Spinal cord (tissue), 9 donors: ENCODE measurements at regions not wholly inside any gene's neighbourhood (a gene's known extent, or its start where the extent isn't known, plus 50 kb on each side); places are given as distances from the start of the nearest gene placed in this dataset.
"Not testable (repeated sequence)": the region's sequence is repeated elsewhere in the genome, so short reads cannot be mapped to it uniquely, and the experiment has no call there.

Source experiments
- DNase-seq, 6 donors: peaks; one replicate each; pipeline versions ENCODE4 v3.0.0 to v3.0.0-alpha.2; 2013 to 2015; ENCODE audit warnings: low spot score in 6 of 6, low read depth in 4 of 6
- H3K27ac ChIP-seq: one replicate; pipeline ENCODE4 v1.5.1; 2013; ENCODE audit warnings: low read depth, low read length, control low read depth
- H3K27me3 ChIP-seq: one replicate; pipeline ENCODE4 v1.6.1; 2013; ENCODE audit warnings: low read length; ENCODE audit not compliant: control insufficient read depth, insufficient read depth
- H3K36me3 ChIP-seq: one replicate; pipeline ENCODE4 v1.6.1; 2013; ENCODE audit warnings: low read length; ENCODE audit not compliant: control insufficient read depth, insufficient read depth
- H3K4me1 ChIP-seq: one replicate; pipeline ENCODE4 v1.6.1; 2013; ENCODE audit warnings: low read length; ENCODE audit not compliant: control insufficient read depth, insufficient read depth
- H3K4me3 ChIP-seq: one replicate; pipeline ENCODE4 v1.5.1; 2013; ENCODE audit warnings: low read depth, low read length, control low read depth
- H3K9me3 ChIP-seq: one replicate; pipeline ENCODE4 v1.6.1; 2013; ENCODE audit warnings: low read length; ENCODE audit not compliant: control insufficient read depth, insufficient read depth
- WGBS: methylation state at CpG from one replicate; pipeline ENCODE4 v1.1.5; 2013; ENCODE audit warnings: missing lambda C conversion rate; ENCODE audit not compliant: insufficient coverage; 5-methylcytosine and 5-hydroxymethylcytosine counted together
- donor health status: healthy.

DNA sequence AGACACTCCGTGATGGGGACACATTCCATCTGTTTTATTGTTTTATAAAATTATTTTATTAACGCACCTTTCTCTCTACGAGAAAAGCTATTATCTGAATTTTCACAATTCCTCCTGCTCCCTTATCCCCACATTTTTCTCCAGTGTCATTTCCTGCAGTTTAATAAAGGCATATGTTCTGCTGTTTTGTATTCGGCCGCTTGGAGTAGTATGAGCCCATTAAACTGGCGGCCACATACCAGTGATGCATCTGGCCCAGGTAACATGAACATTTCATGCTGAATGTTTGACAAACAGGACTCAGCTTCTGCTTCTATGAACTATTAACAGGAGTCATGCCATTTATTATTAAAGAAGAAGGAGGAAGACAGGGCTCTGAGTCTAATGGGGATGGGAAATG is 511.0 kb downstream of the TMEM121 start:
- H3K27me3 ChIP-seq, result no peaks in the 10 kb centered on the region
- H3K4me3 ChIP-seq, result no peak overlapping the region
- H3K36me3 ChIP-seq, result no peaks in the 10 kb centered on the region
- no peak overlapping the region for H3K27ac ChIP-seq
- no peaks in the 10 kb centered on the region for H3K4me1 ChIP-seq
- no peak for DNase-seq
- WGBS, result 90% methylated on average over 2 of the region's 6 CpGs
- H3K9me3 ChIP-seq, result peaks cover 6% of the 10 kb centered on the region

DNA sequence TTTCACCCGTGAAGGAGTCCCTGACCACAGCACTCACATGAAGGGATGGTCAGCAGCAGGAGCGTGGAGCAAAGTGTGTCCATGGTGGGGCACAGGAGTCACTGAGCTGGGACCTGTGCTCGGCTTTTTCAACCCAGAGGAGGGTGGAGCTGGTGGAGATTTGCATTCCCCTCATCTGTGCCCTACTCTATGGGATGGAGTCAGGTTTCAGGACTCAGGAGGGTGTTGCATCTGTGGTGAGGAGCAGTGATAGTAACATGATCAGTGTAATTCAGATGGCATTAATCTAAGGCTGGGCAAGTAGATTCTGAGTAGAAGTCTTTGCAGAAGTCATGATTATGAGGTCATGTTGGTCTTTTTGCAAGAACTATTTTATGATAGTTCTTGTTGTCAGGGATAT is 511.9 kb downstream of the TMEM121 start:
- no peaks in the 10 kb centered on the region for H3K36me3 ChIP-seq
- H3K27ac ChIP-seq, result no peak overlapping the region
- peaks cover 6% of the 10 kb centered on the region for H3K9me3 ChIP-seq
- no peaks in the 10 kb centered on the region for H3K27me3 ChIP-seq
- no peak overlapping the region for H3K4me3 ChIP-seq
- WGBS, result 40% methylated on average over 3 of the region's 3 CpGs
- DNase-seq, result no peak
- H3K4me1 ChIP-seq, result no peaks in the 10 kb centered on the region

DNA sequence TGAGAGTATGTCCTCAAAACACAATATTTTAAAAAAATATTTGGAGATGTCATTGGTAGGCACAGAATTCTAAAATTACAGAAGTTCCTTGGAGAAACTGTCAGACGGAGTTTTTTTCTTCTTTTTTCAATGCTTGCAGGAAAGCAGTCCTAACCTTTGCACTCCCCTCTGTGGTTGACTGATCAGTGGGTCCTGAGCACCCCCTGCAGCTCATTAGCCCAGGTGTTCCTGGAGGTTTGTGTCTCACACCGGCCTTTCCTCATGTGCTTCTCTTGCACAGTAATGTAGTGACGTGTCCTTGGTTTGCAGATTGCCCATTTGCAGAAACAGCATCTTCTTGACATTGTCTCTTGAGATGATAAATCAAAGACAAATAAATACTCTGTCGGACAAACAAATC is 513.0 kb downstream of the TMEM121 start:
- Histone ChIP-seq H3K4me3 (no peak overlapping the region), H3K9me3 (peaks cover 5% of the 10 kb centered on the region), H3K27ac (no peak overlapping the region), H3K4me1 (no peaks in the 10 kb centered on the region), H3K36me3 (no peaks in the 10 kb centered on the region), H3K27me3 (no peaks in the 10 kb centered on the region)
- 58% methylated on average over 3 of the region's 4 CpGs for WGBS
- DNase-seq, result no peak

DNA sequence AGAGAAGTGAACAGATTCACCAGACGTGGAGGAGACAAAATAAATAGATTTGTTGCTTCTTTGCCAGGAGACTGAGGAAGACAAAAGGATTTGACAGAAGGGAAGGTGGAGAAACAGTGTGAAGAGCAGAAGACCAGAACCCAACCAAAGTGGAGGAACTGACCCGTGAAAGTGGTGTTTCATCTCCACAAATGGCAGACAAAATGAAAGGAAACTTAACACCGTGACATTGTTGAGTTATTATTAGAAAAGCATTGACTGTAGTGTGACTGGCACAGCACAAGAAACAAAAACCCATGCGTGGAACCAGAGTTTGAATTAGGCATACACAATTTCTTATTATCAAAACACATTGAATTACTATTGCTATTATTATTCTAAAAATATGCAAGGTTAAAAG is 518.1 kb downstream of the TMEM121 start:
- no peak overlapping the region for H3K27ac ChIP-seq
- no peaks in the 10 kb centered on the region for H3K27me3 ChIP-seq
- DNase-seq, result no peak
- H3K36me3 ChIP-seq, result no peaks in the 10 kb centered on the region
- 45% methylated on average over 2 of the region's 4 CpGs for WGBS
- no peak overlapping the region for H3K4me3 ChIP-seq
- H3K9me3 ChIP-seq, result peaks cover 3% of the 10 kb centered on the region
- H3K4me1 ChIP-seq, result no peaks in the 10 kb centered on the region

DNA sequence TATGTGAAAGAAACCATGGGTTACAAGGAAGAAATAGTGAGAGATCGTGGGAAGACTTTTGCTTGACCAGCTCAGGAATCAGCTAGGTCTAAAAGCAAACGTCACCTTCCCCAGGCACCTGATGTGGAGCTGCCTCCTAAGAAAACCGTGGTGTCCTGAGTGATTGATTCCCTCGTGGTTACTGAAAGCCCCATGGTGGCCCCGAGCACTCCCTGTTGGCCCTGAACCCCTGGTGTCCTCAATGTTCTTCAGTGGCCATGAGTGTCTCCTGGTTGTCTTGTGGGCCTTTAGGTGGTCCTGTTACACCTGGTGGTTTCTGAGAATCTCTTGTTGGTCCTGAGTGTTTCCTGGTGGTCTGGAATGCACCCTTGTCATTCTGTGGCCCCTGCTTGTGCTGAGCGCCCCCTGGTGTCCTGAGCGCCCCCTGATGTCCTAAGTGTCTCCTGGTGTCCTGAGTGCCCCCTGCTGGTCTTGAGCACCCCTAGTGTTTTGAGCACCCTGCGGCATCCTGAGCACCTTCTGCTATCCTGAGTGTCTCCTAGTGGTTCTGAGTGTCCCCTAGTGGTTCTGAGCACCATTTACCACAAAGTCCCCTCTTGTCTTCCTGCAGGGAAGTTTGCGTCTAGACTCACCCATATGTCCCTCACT is 518.7 kb downstream of the TMEM121 start:
- H3K27ac ChIP-seq, result no peak overlapping the region
- no peak for DNase-seq
- no peaks in the 10 kb centered on the region for H3K27me3 ChIP-seq
- no peaks in the 10 kb centered on the region for H3K4me1 ChIP-seq
- H3K9me3 ChIP-seq, result peaks cover 3% of the 10 kb centered on the region
- H3K36me3 ChIP-seq, result no peaks in the 10 kb centered on the region
- WGBS, result 47% methylated on average over 8 of the region's 9 CpGs
- H3K4me3 ChIP-seq, result no peak overlapping the region

DNA sequence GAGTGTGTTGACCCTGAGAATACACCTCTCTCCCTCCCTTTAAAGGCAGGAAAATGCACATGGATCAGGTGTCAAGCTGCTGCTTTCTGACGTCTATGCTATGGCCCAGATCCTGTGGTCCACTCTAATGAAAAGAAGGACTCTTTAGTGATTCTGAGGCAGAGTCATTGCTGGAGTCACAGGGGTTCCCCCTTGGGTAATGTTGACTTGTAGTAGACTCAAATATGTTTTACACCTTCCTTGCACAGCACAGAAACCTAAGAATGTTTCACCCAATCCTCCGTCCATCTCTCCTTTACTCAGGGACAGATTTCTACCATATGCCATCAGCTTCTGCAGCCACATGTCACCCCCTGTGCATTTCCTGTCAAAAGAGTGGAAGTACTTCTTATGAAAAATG is 525.4 kb downstream of the TMEM121 start:
- Histone ChIP-seq H3K27me3 (no peaks in the 10 kb centered on the region), H3K27ac (no peak overlapping the region), H3K4me1 (no peaks in the 10 kb centered on the region), H3K4me3 (no peak overlapping the region), H3K36me3 (no peaks in the 10 kb centered on the region), H3K9me3 (peaks cover 9% of the 10 kb centered on the region)
- DNase-seq, result no peak
- WGBS, result no CpG with 5 or more reads among the region's 2 CpGs

DNA sequence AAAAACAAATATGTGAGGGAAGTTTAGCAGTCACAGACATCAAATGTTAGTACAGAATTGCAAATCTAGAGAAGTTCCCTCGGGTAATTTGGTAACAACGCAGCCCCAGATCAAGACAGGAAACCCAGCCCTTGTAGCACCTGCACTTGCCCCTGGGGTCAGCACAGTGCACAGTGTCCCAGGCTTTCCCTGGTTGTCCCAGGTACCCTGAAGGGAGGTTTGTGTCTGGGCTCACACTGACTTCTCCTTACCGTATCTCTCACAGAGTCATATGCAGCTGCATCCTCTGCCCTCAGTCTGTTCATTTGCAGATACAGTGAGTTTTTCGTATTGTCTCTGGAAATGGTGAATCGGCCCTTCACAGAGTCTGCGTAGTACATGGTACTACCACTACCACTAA is 528.9 kb downstream of the TMEM121 start:
- Histone ChIP-seq H3K27me3 (no peaks in the 10 kb centered on the region), H3K36me3 (no peaks in the 10 kb centered on the region), H3K27ac (no peak overlapping the region), H3K4me3 (no peak overlapping the region), H3K9me3 (peaks cover 9% of the 10 kb centered on the region), H3K4me1 (no peaks in the 10 kb centered on the region)
- WGBS, result 78% methylated on average over 3 of the region's 6 CpGs
- no peak for DNase-seq

DNA sequence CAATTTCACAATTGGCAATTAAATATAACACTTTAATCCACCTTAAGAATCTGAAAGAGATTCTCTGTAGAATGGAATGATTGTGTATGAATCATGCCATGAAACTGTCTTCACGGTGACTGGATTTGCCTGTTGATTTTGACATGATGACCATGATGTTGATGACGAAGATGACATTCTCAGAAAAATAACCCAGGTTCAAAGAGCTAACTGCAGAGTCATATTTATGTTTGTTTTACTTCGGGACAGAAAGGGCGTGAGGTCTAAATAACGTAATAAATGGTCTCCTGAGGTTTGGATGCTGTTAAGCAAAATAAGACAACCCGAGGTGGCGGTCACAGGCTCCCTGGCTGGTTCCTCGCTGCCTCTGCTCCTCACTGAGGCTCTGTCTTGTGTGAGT is 532.0 kb downstream of the TMEM121 start:
- Histone ChIP-seq H3K27me3 (no peaks in the 10 kb centered on the region), H3K27ac (no peak overlapping the region), H3K4me1 (no peaks in the 10 kb centered on the region), H3K4me3 (no peak overlapping the region), H3K9me3 (peaks cover 6% of the 10 kb centered on the region), H3K36me3 (no peaks in the 10 kb centered on the region)
- no peak for DNase-seq
- 66% methylated on average over 6 of the region's 8 CpGs for WGBS

DNA sequence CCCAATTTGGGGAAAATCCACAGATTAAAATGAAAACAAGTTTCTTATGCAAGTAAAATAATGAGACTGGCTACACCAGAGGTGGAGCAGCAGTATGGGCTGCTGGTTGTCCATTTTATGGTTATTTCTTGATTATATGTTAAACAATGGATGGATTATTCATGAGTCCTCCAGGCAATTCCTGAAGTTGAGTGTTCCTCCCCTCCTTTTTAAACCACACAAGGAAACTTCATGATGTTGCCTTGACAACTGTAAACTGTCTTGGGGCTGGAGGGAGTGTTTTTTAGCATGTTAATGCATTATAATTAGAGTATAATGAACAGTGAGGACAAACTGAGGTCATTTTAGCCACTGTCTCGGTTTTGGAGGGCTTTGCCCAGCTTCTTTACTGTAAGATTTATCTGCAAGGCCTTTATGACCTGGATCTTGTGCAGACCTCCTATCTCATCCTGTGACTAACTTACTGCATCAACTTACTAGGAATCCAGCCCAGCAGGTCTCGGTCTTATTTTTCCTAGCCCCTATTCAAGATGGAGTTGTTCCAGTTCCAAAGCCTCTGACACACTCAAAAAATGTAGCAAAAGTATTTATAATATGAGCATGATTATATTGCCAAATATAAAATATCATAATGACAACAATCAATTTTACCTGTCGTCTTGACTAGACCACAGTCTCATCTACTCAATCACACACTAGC is 534.0 kb downstream of the TMEM121 start:
- Histone ChIP-seq H3K27ac (no peak overlapping the region), H3K4me3 (no peak overlapping the region), H3K4me1 (no peaks in the 10 kb centered on the region), H3K36me3 (no peaks in the 10 kb centered on the region), H3K27me3 (no peaks in the 10 kb centered on the region), H3K9me3 (peaks cover 8% of the 10 kb centered on the region)
- 50% methylated on average over 2 of the region's 3 CpGs for WGBS
- no peak for DNase-seq

DNA sequence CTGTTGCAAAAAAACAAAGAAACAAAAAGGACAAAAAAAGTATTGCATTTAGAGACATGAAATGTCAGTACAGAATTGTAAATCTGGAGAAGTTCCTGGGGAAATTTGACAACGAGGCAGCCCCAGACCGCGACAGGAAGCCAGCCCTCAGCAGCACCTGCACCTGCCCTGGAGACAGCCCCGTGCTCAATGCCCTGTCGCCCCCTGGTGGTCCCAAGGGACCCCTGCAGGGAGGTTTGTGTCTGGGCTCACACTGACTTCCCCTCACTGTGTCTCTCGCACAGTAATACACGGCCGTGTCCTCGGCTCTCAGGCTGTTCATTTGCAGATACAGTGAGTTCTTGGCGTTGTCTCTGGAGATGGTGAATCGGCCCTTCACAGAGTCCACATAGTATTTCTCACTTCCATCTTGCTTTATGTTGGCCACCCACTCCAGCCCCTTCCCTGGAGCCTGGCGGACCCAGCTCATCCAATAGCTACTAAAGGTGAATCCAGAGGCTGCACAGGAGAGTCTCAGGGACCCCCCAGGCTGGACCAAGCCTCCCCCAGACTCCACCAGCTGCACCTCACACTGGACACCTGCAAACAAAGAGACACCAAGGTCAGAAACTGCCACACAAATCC is 535.6 kb downstream of the TMEM121 start:
- not testable (repeated sequence) for H3K27me3 ChIP-seq

More for the DNA sequence above, 535.6 kb downstream of the TMEM121 start:
- not testable (repeated sequence) for H3K36me3 ChIP-seq, H3K27ac ChIP-seq, H3K4me3 ChIP-seq, H3K4me1 ChIP-seq, H3K9me3 ChIP-seq, DNase-seq
- 43% methylated on average over 6 of the region's 12 CpGs for WGBS
